RWPE2 (cell line): ENCODE measurements at regions not wholly inside any gene's neighbourhood (a gene's known extent, or its start where the extent isn't known, plus 50 kb on each side); places are given as distances from the start of the nearest gene placed in this dataset.

Experiments
- ATAC-seq: fragments of 200-7000 bp; cut with Tn5 transposase; 3 replicates; pipeline ENCODE4 v1.9.1; 2021; ENCODE audit warnings: low read depth
- DNase-seq: peaks from one replicate; pipeline ENCODE4 v3.0.0-alpha.2; 2020; ENCODE audit warnings: low spot score
- H3K27ac ChIP-seq: fragments of 450-650 bp; 2 replicates; pipeline ENCODE4 v1.5.1; 2017; ENCODE audit warnings: mild to moderate bottlenecking; ENCODE audit not compliant: poor library complexity, severe bottlenecking
- H3K27me3 ChIP-seq: fragments of 250-450 bp; sonication (Bioruptor Pico); 2 replicates; pipeline ENCODE4 v1.5.1; 2021; ENCODE audit warnings: mild to moderate bottlenecking, moderate library complexity; ENCODE audit not compliant: insufficient read depth, poor library complexity, severe bottlenecking
- H3K36me3 ChIP-seq: fragments of 250-450 bp; sonication (Bioruptor Pico); 2 replicates; pipeline ENCODE4 v1.5.1; 2020; ENCODE audit warnings: low read depth, mild to moderate bottlenecking, moderate library complexity
- H3K4me1 ChIP-seq: fragments of 250-450 bp; sonication (Bioruptor Pico); 2 replicates; pipeline ENCODE4 v1.5.1; 2021; ENCODE audit warnings: mild to moderate bottlenecking, moderate library complexity; ENCODE audit not compliant: insufficient read depth, poor library complexity, severe bottlenecking
- H3K4me3 ChIP-seq: fragments of 250-450 bp; sonication (Bioruptor Pico); 2 replicates; pipeline ENCODE4 v1.5.1; 2021; ENCODE audit warnings: mild to moderate bottlenecking, moderate library complexity; ENCODE audit not compliant: severe bottlenecking
- H3K9me3 ChIP-seq: fragments of 250-450 bp; sonication (Bioruptor Pico); 2 replicates; pipeline ENCODE4 v1.5.1; 2021; ENCODE audit warnings: mild to moderate bottlenecking, moderate library complexity; ENCODE audit not compliant: severe bottlenecking
- TF ChIP-seq, protein P1 (sequence below): fragments of 450-650 bp; IDR thresholded peaks from one replicate; pipeline ENCODE4 v1.5.1; 2017; ENCODE audit warnings: mild to moderate bottlenecking, moderate library complexity; ENCODE audit not compliant: poor library complexity, severe bottlenecking

- TF ChIP-seq, protein P1, sequence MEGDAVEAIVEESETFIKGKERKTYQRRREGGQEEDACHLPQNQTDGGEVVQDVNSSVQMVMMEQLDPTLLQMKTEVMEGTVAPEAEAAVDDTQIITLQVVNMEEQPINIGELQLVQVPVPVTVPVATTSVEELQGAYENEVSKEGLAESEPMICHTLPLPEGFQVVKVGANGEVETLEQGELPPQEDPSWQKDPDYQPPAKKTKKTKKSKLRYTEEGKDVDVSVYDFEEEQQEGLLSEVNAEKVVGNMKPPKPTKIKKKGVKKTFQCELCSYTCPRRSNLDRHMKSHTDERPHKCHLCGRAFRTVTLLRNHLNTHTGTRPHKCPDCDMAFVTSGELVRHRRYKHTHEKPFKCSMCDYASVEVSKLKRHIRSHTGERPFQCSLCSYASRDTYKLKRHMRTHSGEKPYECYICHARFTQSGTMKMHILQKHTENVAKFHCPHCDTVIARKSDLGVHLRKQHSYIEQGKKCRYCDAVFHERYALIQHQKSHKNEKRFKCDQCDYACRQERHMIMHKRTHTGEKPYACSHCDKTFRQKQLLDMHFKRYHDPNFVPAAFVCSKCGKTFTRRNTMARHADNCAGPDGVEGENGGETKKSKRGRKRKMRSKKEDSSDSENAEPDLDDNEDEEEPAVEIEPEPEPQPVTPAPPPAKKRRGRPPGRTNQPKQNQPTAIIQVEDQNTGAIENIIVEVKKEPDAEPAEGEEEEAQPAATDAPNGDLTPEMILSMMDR = no peak
- H3K36me3 ChIP-seq = no peaks in the 10 kb centered on the region
- peak overlapping the region; percentile 72 for H3K27ac ChIP-seq
- peaks cover 10% of the 10 kb centered on the region for H3K4me1 ChIP-seq
- H3K9me3 ChIP-seq = no peaks in the 10 kb centered on the region
- no peak overlapping the region for H3K4me3 ChIP-seq
- no peak for ATAC-seq
- no peak for DNase-seq
- no peaks in the 10 kb centered on the region for H3K27me3 ChIP-seq
Observed at GRCh38 chr2:134773759-134774742, 55.3 kb upstream of the TMEM163 start.

DNA sequence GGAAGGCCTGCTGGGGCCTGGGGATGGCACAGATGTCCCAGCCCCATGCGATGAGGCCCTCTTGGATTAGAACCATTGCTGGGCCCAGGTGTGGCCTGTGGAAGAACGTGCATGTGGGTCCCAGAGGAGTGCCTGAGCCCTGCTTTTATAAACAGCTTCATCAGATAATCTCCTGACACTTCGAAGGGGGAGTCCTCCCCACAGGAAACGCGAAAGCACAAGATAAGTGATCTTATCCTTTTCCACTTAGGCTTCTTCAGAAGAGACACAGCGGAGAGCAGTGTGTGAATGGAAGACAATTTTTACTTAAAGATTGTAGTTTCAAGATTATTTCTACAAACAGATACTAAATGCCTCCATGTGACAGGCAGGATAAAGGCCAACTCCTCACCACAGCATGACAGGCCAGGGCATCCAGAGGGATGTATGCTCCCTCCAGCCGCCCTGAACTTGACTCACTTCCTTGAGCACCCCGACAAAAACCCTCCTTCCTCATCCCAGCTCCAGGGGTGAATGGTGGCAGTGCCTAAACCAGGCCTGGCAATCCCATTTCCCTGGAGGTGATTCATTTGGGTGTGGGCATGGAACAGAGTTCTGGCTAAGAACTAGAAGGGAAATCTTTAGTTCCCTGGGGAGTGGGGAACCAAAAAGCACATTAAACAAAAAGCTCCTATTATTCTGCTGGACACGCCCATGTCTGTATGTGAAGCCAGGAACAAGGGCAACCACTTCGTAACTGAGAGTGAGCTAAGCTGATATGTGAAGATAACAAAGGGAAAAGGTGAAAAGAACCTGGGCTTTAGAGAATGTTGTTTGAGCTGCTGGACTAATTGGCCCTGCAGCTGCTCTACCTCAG is 56.2 kb upstream of the TMEM163 start:
- peaks cover 10% of the 10 kb centered on the region for H3K4me1 ChIP-seq
- DNase-seq = no peak
- H3K36me3 ChIP-seq = no peaks in the 10 kb centered on the region
- no peak overlapping the region for H3K4me3 ChIP-seq
- no peaks in the 10 kb centered on the region for H3K27me3 ChIP-seq
- ATAC-seq = peak; percentile 82
- H3K9me3 ChIP-seq = no peaks in the 10 kb centered on the region
- H3K27ac ChIP-seq = peak overlapping the region; percentile 72
- TF ChIP-seq, protein P1 = no peak

DNA sequence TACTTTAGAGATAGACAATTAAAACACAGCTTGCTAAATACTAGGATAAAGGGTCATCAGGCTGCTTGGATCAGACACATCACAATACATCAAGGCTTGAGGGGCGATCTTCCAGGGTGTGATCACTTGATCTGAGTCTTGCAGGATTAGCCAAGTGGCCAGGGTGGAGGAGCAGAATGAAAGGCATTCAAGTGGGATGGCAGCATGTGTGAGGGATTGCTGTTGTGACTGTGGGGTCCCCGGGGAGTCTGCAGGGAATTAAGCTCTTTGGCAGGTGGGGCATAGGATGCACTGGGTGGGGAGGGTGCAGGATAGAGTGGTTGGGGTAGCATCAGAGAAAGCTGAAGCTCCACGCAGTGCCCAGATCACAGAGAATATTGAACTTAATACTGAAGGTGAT is 58.0 kb upstream of the TMEM163 start:
- H3K9me3 ChIP-seq = no peaks in the 10 kb centered on the region
- no peak for ATAC-seq
- TF ChIP-seq, protein P1 = no peak
- no peaks in the 10 kb centered on the region for H3K36me3 ChIP-seq
- H3K4me1 ChIP-seq = peaks cover 10% of the 10 kb centered on the region
- H3K27me3 ChIP-seq = no peaks in the 10 kb centered on the region
- DNase-seq = no peak
- H3K27ac ChIP-seq = no peak overlapping the region
- no peak overlapping the region for H3K4me3 ChIP-seq

DNA sequence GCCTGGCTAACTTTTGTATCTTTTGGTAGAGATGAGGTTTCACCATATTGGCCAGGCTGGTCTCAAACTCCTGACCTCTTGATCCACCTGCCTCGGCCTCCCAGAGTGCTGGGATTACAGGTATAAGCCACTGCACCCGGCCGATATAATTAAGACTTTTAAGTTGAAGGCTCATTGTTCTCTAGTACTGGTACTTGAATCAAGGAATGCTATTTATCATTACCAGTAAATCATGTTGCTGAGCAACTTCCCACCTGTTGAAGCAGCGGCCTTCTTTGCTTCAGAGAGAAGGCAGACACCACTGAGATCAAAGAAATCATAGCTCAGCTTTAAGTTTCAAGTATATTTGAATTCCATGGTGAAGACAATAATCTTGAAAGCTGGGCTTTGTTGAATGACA is 58.8 kb upstream of the TMEM163 start:
- ATAC-seq (no peak), DNase-seq (no peak)
- TF ChIP-seq, protein P1 = no peak
- Histone ChIP-seq H3K36me3 (no peaks in the 10 kb centered on the region), H3K4me3 (no peak overlapping the region), H3K4me1 (peaks cover 10% of the 10 kb centered on the region), H3K9me3 (no peaks in the 10 kb centered on the region), H3K27ac (no peak overlapping the region), H3K27me3 (no peaks in the 10 kb centered on the region)
